HG03457 (cell line): ENCODE measurements at regions not wholly inside any gene's neighbourhood (a gene's known extent, or its start where the extent isn't known, plus 50 kb on each side); places are given as distances from the start of the nearest gene placed in this dataset.
"Not testable (repeated sequence)": the region's sequence is repeated elsewhere in the genome, so short reads cannot be mapped to it uniquely, and the experiment has no call there.

Experiments used
- ATAC-seq: cut with Tn5 transposase; IDR thresholded peaks from one replicate; pipeline ENCODE4 v1.9.1; 2021; ENCODE audit warnings: moderate number of reproducible peaks; ENCODE audit not compliant: unreplicated experiment

GRCh38 chr14:30356438-30357202 lies 202.3 kb upstream of the G2E3 start:
- ATAC-seq: no peak

- ATAC-seq: no peak
Observed at GRCh38 chr14:30357791-30358190, 201.2 kb upstream of the G2E3 start.

DNA sequence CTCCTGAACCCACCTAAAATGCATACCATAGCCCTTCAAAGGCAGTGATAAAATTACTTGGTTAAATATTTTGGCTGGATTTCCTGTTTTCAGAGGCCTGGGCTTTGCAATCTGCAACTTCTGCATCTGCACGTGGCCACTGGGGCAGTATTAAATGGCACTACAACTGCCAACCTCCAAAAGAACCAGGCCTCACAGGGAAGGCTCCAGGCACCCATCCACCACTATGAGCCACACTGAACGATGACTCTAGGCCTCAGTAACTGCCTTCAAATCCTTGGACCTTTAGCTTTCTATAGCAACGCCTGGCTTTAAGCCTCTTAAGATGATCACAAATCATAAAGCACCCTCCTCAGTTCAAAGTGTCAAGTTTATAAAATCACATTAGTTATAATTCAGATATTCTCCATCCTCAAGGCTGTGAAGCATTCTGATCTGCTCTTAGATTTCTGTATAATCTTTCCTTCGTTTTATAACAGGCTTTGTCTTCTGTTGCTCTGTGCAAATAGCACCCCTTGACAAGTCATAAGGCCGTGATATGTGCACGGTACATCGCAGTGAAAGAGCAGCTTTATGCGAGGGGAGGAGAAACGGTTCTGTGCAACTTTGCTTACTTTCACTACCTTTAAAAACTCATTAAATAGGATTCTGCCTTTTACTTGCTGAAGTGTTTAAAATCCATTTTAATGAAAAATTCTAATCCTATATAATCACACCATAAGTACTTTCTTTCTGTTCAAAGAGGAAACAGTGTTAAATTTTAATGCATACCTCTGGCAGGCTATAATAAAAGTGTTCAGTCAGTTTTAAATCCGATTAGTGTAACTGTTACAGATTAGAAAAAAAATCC lies 196.4 kb upstream of the G2E3 start:
- ATAC-seq: no peak

- not testable (repeated sequence) for ATAC-seq
Observed at GRCh38 chr14:30363219-30363880, 195.6 kb upstream of the G2E3 start.

GRCh38 chr14:30369502-30370180 lies 189.3 kb upstream of the G2E3 start:
- ATAC-seq: no peak

GRCh38 chr14:30373053-30373452 lies 185.9 kb upstream of the G2E3 start:
- ATAC-seq: no peak

GRCh38 chr14:30373526-30373925 lies 185.4 kb upstream of the G2E3 start:
- no peak for ATAC-seq

DNA sequence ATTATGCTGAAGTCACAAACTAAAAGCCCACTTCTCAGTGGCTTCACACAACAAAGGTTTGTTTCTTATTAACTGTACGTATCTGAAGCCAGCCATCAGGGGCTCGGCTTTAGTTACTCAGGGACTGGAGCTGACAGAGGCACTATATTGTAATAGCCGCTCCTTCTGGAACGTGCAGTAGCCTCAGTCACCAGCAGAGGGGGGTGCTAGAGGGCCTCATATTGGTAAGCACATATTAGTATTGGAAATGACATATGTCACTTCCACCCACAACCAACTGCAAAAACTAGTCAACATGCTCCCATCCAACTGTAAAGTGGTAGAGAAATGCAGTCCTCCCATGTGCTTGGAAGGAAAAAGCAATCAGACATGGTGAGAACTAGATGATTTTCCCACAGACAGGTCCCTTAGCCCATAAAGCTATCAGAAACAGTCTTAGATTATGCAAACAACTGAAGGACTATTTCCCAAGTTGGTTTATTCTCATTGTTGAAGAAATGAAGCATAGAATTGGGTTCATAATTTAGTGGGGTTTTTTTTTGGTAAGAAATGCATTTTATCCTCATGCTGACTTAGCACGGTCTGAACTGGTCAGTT lies 183.6 kb upstream of the G2E3 start:
- ATAC-seq: peak; percentile 98

- no peak for ATAC-seq
Observed at GRCh38 chr14:30381861-30382480, 177.0 kb upstream of the G2E3 start.

GRCh38 chr14:30385925-30386324 lies 173.0 kb upstream of the G2E3 start:
- ATAC-seq: no peak

DNA sequence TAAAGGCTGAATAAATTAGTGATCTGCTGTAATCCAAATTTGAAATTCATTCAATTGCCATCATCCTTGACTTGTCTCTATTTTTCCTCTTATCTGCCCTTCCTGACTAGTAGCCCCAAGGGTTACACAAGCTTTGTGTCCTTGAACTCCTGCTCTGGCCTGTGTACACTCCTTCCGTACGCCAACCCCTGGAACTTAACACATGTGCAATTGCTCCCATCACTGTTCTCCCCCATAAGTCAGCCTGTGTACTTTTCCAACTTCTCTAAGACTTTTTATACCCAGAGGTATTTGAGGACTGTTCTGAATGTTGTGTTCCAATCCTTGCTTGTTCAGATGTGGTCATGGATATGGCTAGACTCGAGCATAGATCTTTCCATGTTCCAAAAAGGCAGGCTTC lies 171.1 kb upstream of the G2E3 start:
- ATAC-seq: no peak

- ATAC-seq: no peak
Observed at GRCh38 chr14:30389134-30389876, 169.7 kb upstream of the G2E3 start.

DNA sequence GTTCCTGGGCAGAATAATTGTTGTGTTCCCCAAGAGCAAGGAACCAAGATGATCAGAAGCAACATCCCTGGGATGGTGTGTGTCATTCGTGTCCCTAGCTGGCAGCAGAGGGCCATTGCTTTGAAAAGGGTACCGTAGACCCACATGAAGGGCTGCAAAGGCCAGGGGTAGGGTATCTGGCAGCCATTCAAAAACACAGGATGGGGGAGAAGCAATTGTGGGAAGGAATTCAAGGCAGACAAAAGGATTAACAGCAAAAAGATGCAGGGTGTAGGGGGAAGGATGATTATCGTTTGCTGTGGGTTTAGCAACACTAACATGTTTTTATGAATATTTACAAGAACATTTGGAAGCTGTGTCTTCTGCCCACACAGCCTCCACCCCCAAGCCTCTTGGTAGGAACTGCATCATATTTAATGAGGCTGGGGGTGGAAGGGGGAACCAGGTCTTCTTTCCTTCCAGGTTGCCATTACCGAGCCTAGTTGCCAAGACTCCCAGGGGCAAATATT lies 169.0 kb upstream of the G2E3 start:
- ATAC-seq: no peak

DNA sequence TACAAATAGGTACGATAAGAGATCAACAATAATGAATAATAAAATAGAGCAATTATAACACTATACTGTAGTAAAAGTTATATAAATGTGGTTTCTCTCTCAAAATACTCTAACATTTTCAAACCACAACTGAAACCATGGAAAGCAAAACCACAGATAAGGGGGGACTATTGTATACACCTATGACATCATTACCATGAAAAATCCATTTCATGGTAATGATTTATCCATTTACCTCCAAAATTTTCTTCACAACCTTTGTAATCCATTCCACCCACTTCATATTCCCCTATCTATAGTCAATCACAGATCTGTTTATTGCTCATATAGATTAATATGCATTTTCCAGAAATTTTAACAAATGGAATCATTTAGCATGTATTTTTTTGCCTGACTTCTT lies 163.9 kb upstream of the G2E3 start:
- ATAC-seq: no peak

DNA sequence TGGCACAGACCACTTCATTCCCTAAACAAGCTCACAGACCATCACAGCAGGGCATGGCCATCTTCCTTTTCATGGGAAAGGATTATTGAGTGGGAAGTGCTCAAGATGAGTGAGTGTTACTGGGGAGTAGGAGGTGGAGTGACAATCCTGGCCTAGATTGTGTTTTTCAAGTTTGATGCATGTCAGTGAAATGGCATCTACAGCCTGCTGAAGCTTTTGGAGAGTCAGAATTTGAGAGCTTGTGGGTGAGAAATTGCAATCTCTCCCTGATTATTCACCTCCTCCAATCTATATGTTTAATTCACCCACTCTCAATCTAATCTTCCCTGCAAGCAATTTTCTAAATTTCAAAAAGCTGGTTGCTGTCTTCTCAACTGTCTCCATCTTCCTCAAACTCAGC lies 156.1 kb upstream of the G2E3 start:
- no peak for ATAC-seq

DNA sequence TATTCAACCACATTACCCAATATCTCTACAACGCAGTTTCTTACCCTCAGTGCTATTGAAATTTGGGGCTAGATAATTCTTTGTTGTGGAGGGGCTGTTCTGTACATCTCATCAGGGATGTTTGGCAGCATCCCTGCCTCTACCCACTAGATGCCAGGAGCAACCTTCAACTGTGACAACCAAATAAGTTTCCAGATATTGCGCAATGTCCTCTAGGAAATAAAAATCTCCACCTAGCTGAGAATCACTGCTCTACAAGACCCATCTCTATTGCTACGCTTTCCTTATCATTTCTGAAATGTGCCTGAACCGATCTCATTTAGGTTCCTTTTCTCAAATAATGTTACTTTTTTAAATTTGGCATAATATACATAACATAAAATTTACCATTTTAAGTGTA lies 155.2 kb upstream of the G2E3 start:
- no peak for ATAC-seq

DNA sequence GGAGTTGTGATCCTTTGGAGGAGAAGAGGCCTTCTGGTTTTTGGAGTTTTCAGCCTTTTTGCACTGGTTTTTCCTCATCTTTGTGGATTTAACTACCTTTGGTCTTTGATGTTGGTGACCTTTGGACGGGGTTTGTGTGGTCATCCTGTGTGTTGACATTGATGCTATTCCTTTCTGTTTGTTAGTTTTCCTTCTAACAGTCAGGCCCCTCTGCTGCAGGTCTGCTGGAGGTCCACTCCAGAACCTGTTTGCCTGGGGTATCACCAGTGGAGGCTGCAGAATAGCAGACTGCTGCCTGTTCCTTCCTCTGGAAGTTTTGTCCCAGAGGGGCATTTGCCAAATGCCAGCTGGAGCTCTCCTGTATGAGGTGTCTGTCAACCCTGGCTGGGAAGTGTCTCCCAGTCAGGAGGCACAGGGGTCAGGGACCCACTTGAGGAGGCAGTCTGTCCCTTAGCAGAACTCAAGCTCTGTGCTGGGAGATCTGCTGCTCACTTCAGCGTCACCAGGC lies 149.4 kb upstream of the G2E3 start:
- ATAC-seq: not testable (repeated sequence)

DNA sequence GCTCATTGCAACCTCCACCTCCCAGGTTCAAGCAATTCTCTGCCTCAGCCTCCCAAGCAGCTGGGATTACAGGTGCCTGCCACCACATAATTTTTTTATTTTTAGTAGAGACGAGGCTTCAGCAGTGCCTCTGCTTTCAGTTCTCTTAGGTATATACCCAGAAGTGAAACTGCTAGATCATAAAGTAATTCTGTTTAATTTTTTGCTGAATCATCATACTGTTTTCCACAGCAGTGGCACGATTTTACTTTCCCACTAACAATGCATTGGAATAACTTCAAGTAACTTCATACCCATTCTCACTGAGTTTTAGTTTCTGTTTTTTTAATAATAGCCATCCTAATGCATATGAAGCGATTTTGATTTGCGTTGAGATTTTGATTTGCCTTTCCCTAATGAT lies 148.0 kb upstream of the G2E3 start:
- no peak for ATAC-seq

GRCh38 chr14:30413184-30413583 lies 145.8 kb upstream of the G2E3 start:
- not testable (repeated sequence) for ATAC-seq
